ENCODE measurements at regions not wholly inside any gene's neighbourhood (a gene's known extent, or its start where the extent isn't known, plus 50 kb on each side); places are given as distances from the start of the nearest gene placed in this dataset.

DNA sequence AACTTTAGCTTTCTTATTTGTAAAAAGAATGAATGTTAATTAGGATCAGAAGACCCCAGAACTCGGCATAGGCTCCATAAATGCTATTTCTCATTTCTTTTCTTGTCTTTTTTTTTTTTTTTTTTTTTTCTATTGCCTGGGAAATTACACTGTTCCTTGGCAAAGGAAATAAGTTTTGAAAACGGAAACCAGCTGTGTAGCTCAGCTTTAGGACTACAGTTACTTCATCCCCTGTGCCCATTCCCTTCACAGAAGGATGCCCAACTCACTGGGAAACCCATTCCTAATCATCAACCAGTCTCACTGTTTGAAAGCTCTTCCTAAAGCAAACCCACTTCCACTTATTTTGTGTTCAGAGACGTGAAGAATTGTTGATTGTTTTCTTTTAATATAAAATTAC lies 254.0 kb upstream of the IL12A start:
- Histone ChIP-seq H4K20me1 (ENCODE audit: insufficient read depth, low read length) (no peaks in the 10 kb centered on the region), H3K36me3 (replicated peaks; ENCODE audit: insufficient read depth, low read length) (no peaks in the 10 kb centered on the region), H3K27ac (ENCODE audit: low read length) (no peak overlapping the region), H3K9ac (ENCODE audit: low read length) (no peak overlapping the region), H3K4me1 (ENCODE audit: low read length) (no peaks in the 10 kb centered on the region), H3K4me2 (ENCODE audit: low read depth, low read length) (no peak overlapping the region), H3K27me3 (replicated peaks; ENCODE audit: insufficient read depth, low read length) (no peaks in the 10 kb centered on the region), H3K9me2 (replicated peaks; ENCODE audit: insufficient read depth, low read length) (no peaks in the 10 kb centered on the region), H3K79me2 (ENCODE audit: low read length) (no peaks in the 10 kb centered on the region), H3K4me3 (ENCODE audit: low read length) (no peak overlapping the region), H3K9me3 (replicated peaks; ENCODE audit: insufficient read depth, low read length) (no peaks in the 10 kb centered on the region), H3F3A (ENCODE audit: insufficient read depth, low read length) (no peaks in the 10 kb centered on the region), H2AFZ (ENCODE audit: low read length) (no peak overlapping the region)
- DNase-seq: no peak
- TF ChIP-seq EZH2phosphoT487 (IDR thresholded peaks at IDR 0.05; ENCODE audit: low read length): no peak
- no peak for TF ChIP-seq EZH2 (optimal IDR thresholded peaks at IDR 0.05; ENCODE audit: low read depth, low read length)
- TF ChIP-seq, protein P1, sequence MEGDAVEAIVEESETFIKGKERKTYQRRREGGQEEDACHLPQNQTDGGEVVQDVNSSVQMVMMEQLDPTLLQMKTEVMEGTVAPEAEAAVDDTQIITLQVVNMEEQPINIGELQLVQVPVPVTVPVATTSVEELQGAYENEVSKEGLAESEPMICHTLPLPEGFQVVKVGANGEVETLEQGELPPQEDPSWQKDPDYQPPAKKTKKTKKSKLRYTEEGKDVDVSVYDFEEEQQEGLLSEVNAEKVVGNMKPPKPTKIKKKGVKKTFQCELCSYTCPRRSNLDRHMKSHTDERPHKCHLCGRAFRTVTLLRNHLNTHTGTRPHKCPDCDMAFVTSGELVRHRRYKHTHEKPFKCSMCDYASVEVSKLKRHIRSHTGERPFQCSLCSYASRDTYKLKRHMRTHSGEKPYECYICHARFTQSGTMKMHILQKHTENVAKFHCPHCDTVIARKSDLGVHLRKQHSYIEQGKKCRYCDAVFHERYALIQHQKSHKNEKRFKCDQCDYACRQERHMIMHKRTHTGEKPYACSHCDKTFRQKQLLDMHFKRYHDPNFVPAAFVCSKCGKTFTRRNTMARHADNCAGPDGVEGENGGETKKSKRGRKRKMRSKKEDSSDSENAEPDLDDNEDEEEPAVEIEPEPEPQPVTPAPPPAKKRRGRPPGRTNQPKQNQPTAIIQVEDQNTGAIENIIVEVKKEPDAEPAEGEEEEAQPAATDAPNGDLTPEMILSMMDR (IDR thresholded peaks at IDR 0.05; ENCODE audit: low read length): no peak

DNA sequence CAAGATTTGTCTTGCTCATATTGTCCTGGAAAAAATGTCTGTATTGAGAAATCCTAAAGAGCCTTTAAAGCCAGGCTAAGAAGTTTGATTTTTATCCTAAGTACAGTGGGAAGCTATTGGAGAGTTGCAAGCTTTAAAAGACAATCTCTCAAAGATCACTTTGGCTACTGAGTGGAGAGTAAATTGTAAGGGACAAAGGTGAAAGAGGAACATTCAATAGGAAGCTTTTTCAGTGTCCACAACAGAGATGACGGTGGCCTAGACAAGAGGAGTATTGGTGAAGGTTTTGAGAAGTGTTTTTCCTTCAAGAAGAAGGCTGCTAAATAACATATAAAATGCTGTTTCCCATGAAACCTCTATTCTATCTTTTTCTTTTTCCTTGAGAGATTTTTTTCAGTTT lies 249.5 kb upstream of the IL12A start:
- Histone ChIP-seq H3F3A (ENCODE audit: insufficient read depth, low read length) (no peaks in the 10 kb centered on the region), H3K4me1 (ENCODE audit: low read length) (no peaks in the 10 kb centered on the region), H3K36me3 (replicated peaks; ENCODE audit: insufficient read depth, low read length) (no peaks in the 10 kb centered on the region), H3K4me2 (ENCODE audit: low read depth, low read length) (no peak overlapping the region), H3K9me3 (replicated peaks; ENCODE audit: insufficient read depth, low read length) (no peaks in the 10 kb centered on the region), H4K20me1 (ENCODE audit: insufficient read depth, low read length) (no peaks in the 10 kb centered on the region), H2AFZ (ENCODE audit: low read length) (no peak overlapping the region), H3K79me2 (ENCODE audit: low read length) (no peaks in the 10 kb centered on the region), H3K27me3 (replicated peaks; ENCODE audit: insufficient read depth, low read length) (no peaks in the 10 kb centered on the region), H3K27ac (ENCODE audit: low read length) (no peak overlapping the region), H3K9me2 (replicated peaks; ENCODE audit: insufficient read depth, low read length) (no peaks in the 10 kb centered on the region), H3K9ac (ENCODE audit: low read length) (no peak overlapping the region), H3K4me3 (ENCODE audit: low read length) (no peak overlapping the region)
- DNase-seq: no peak
- no peak for TF ChIP-seq EZH2phosphoT487 (IDR thresholded peaks at IDR 0.05; ENCODE audit: low read length)
- TF ChIP-seq, protein P1 (IDR thresholded peaks at IDR 0.05; ENCODE audit: low read length): no peak
- TF ChIP-seq EZH2 (optimal IDR thresholded peaks at IDR 0.05; ENCODE audit: low read depth, low read length): no peak

DNA sequence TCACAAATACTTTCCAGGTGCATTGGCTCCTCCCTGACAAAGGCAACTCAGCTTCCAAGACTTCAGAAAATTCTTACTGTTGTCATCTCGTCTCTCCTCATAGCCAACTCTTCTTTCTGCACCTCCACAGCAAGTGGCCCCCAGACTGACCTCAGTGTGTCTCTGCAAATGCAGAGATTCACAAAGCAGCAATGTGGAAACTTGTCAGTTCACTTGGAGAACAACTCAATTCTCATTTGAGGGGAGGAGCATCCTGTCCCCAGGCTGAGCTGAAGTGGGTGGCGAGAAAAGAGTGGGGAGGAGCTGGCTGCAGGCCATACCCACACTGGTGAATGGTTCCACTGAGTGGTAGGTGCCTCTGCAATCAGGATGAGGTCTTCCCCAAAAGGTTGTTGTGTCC lies 248.7 kb upstream of the IL12A start:
- TF ChIP-seq EZH2phosphoT487 (IDR thresholded peaks at IDR 0.05; ENCODE audit: low read length): no peak
- TF ChIP-seq, protein P1 (IDR thresholded peaks at IDR 0.05; ENCODE audit: low read length): no peak
- no peak for TF ChIP-seq EZH2 (optimal IDR thresholded peaks at IDR 0.05; ENCODE audit: low read depth, low read length)
- H3K9ac ChIP-seq (ENCODE audit: low read length): no peak overlapping the region
- peak; percentile 5 for DNase-seq
- H3K4me2 ChIP-seq (ENCODE audit: low read depth, low read length): no peak overlapping the region
- H3K9me2 ChIP-seq (replicated peaks; ENCODE audit: insufficient read depth, low read length): no peaks in the 10 kb centered on the region
- no peaks in the 10 kb centered on the region for H4K20me1 ChIP-seq (ENCODE audit: insufficient read depth, low read length)
- H3K4me1 ChIP-seq (ENCODE audit: low read length): no peaks in the 10 kb centered on the region
- H3K4me3 ChIP-seq (ENCODE audit: low read length): no peak overlapping the region
- H3F3A ChIP-seq (ENCODE audit: insufficient read depth, low read length): no peaks in the 10 kb centered on the region
- H3K9me3 ChIP-seq (replicated peaks; ENCODE audit: insufficient read depth, low read length): no peaks in the 10 kb centered on the region
- H3K79me2 ChIP-seq (ENCODE audit: low read length): no peaks in the 10 kb centered on the region
- H2AFZ ChIP-seq (ENCODE audit: low read length): no peak overlapping the region
- H3K36me3 ChIP-seq (replicated peaks; ENCODE audit: insufficient read depth, low read length): no peaks in the 10 kb centered on the region
- H3K27ac ChIP-seq (ENCODE audit: low read length): no peak overlapping the region
- H3K27me3 ChIP-seq (replicated peaks; ENCODE audit: insufficient read depth, low read length): no peaks in the 10 kb centered on the region

Data from MM.1S (cell line).